Cerebellar cortex (tissue), 1 donor: ENCODE measurements at regions not wholly inside any gene's neighbourhood (a gene's known extent, or its start where the extent isn't known, plus 50 kb on each side); places are given as distances from the start of the nearest gene placed in this dataset.

Experiments used
- DNase-seq: peaks from one replicate; pipeline ENCODE4 v3.0.0-alpha.2; 2015; ENCODE audit warnings: low spot score

GRCh38 chr2:105451571-105452166 lies 52.8 kb upstream of the FHL2 start:
- no peak for DNase-seq

GRCh38 chr2:105450471-105450870 lies 51.6 kb upstream of the FHL2 start:
- no peak for DNase-seq

GRCh38 chr2:105449076-105449475 lies 50.2 kb upstream of the FHL2 start:
- DNase-seq, result no peak
